ENCODE measurements at regions not wholly inside any gene's neighbourhood (a gene's known extent, or its start where the extent isn't known, plus 50 kb on each side); places are given as distances from the start of the nearest gene placed in this dataset.

GRCh38 chr13:84940798-84941197, 858.4 kb downstream of the SLITRK6 start (continued):
- no peak for TF ChIP-seq REST (IDR thresholded peaks at IDR 0.05; ENCODE audit: low read depth)
- no peak for TF ChIP-seq TCF7L2 (IDR thresholded peaks at IDR 0.05; ENCODE audit: borderline replicate concordance, extremely low read depth, insufficient read depth, insufficient read length)
- no peak for TF ChIP-seq ATF3 (IDR thresholded peaks at IDR 0.05)
- TF ChIP-seq RAD21 (IDR thresholded peaks at IDR 0.05; ENCODE audit: low read depth), result no peak
- TF ChIP-seq ZFX (IDR thresholded peaks at IDR 0.05), result no peak
- no peak for TF ChIP-seq JUND (IDR thresholded peaks at IDR 0.05)

DNA sequence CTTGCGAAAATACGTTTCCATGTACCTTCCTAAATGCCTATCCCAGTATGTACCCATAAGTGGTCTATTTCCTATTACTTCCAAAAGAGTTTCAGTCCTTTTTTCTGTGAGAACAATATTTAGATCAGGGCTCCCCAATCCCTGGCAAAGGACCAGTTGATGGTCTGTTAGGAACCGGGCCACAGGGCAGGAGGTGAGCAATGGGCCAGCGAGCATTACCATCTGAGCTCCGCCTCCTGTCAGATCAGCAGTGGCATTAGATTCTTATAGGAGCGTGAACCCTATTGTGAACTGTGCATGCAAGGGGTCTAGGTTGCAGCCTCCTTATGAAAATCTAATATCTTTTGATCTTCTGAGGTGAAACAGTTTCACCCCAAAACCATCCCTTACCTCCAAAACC, 859.1 kb downstream of the SLITRK6 start:
- CTCF ChIA-PET, result no interaction called here
- no TSS peak for BruUV-seq (replicated peaks)
- Histone ChIP-seq H3K9ac (ENCODE audit: low read length) (no peak overlapping the region), H3K27me3 (ENCODE audit: insufficient read depth, low read length) (no peaks in the 10 kb centered on the region), H3K4me2 (ENCODE audit: low read length) (no peak overlapping the region), H3K27ac (ENCODE audit: low read depth, low read length) (no peak overlapping the region), H3K4me1 (ENCODE audit: control insufficient read depth in 1 of 2, insufficient read depth in 2 of 2, low read length in 2 of 2) (no peaks in the 10 kb centered on the region), H3K9me3 (ENCODE audit: control insufficient read depth in 1 of 2, insufficient read depth in 1 of 2, low read depth in 1 of 2, low read length in 2 of 2) (peaks cover 0 to 8% of the 10 kb centered on the region in 2 experiments; a peak in 1 of 4 replicates), H3K79me2 (ENCODE audit: insufficient read depth, low read length) (no peaks in the 10 kb centered on the region), H2AFZ (ENCODE audit: low read depth, low read length, poor library complexity, severe bottlenecking) (no peak overlapping the region), H3K36me3 (ENCODE audit: control insufficient read depth in 1 of 2, insufficient read depth in 2 of 2, low read length in 2 of 2) (no peaks in the 10 kb centered on the region), H3K9me2 (ENCODE audit: insufficient read depth) (no peaks in the 10 kb centered on the region), H4K20me1 (ENCODE audit: insufficient read depth) (no peaks in the 10 kb centered on the region), H3K4me3 (replicated peaks in 1 of 2; ENCODE audit: low read depth in 1 of 2, low read length in 2 of 2) (no peak overlapping the region)
- POLR2A ChIA-PET, result no interaction called here
- DNase-seq (ENCODE audit: low read depth, low spot score), result no peak
- ATAC-seq, result no peak
- RAD21 ChIA-PET (ENCODE audit: low non-redundant PET in 1 of 2, low total read pairs in 2 of 2, uncharacterized antibody in 2 of 2, unreplicated experiment in 2 of 2), result no interaction called here
- intact Hi-C loops (cut with micrococcal nuclease), result no loop called here
- TF ChIP-seq, protein P1, sequence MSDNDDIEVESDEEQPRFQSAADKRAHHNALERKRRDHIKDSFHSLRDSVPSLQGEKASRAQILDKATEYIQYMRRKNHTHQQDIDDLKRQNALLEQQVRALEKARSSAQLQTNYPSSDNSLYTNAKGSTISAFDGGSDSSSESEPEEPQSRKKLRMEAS (IDR thresholded peaks at IDR 0.05), result no peak
- TF ChIP-seq FOSL1 (IDR thresholded peaks at IDR 0.05; ENCODE audit: low read depth), result no peak
- TF ChIP-seq EZH2phosphoT487 (IDR thresholded peaks at IDR 0.05; ENCODE audit: borderline replicate concordance), result no peak
- no peak for TF ChIP-seq RAD21 (IDR thresholded peaks at IDR 0.05; ENCODE audit: low read depth)
- TF ChIP-seq ZNF274 (IDR thresholded peaks at IDR 0.05; ENCODE audit: low read depth, low read length), result no peak
- TF ChIP-seq SRF (IDR thresholded peaks at IDR 0.05; ENCODE audit: low read depth), result no peak
- TF ChIP-seq SIN3A (IDR thresholded peaks at IDR 0.05; ENCODE audit: low read depth), result no peak
- no peak for TF ChIP-seq JUND (IDR thresholded peaks at IDR 0.05)
- TF ChIP-seq EZH2 (IDR thresholded peaks at IDR 0.05), result no peak
- TF ChIP-seq REST (IDR thresholded peaks at IDR 0.05; ENCODE audit: low read depth), result no peak
- no peak for TF ChIP-seq ELF1 (IDR thresholded peaks at IDR 0.05; ENCODE audit: borderline replicate concordance, low read depth)
- TF ChIP-seq POLR2A (IDR thresholded peaks at IDR 0.05; ENCODE audit: borderline replicate concordance, extremely low read depth, insufficient read depth, insufficient read length), result no peak
- no peak for TF ChIP-seq YY1 (IDR thresholded peaks at IDR 0.05; ENCODE audit: extremely low read depth, insufficient replicate concordance, low read depth, low read length)
- no peak for TF ChIP-seq CEBPB (IDR thresholded peaks at IDR 0.05; ENCODE audit: low read depth)

Data from HCT116 (cell line).